GM12801 (cell line): ENCODE measurements at regions not wholly inside any gene's neighbourhood (a gene's known extent, or its start where the extent isn't known, plus 50 kb on each side); places are given as distances from the start of the nearest gene placed in this dataset.

ENCODE experiments used
- TF ChIP-seq, protein P1 (sequence below): IDR thresholded peaks from one replicate; pipeline ENCODE4 v1.5.1; 2011; ENCODE audit warnings: control low read depth; ENCODE audit not compliant: insufficient read length; ENCODE audit errors: extremely low read depth

DNA sequence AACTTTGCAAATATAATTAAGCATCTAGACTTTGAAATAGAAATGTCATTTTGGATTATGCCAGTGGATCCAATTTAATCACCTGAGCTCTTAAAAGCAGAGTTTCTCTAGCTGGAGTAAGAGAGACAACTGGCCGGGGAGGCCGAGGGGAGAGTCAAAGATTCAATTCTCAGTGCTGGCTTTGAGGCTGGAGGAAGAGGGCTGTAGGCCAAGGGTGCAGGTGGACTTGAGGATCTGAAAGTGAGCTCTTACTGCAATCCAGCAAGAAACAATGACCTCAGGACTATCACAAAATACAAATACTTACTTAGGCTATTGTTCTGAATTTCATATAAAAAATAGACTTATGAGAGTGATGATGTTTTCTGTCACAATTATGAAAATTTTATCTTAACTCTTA lies 814.5 kb downstream of the CBLN2 start:
- TF ChIP-seq, protein P1, sequence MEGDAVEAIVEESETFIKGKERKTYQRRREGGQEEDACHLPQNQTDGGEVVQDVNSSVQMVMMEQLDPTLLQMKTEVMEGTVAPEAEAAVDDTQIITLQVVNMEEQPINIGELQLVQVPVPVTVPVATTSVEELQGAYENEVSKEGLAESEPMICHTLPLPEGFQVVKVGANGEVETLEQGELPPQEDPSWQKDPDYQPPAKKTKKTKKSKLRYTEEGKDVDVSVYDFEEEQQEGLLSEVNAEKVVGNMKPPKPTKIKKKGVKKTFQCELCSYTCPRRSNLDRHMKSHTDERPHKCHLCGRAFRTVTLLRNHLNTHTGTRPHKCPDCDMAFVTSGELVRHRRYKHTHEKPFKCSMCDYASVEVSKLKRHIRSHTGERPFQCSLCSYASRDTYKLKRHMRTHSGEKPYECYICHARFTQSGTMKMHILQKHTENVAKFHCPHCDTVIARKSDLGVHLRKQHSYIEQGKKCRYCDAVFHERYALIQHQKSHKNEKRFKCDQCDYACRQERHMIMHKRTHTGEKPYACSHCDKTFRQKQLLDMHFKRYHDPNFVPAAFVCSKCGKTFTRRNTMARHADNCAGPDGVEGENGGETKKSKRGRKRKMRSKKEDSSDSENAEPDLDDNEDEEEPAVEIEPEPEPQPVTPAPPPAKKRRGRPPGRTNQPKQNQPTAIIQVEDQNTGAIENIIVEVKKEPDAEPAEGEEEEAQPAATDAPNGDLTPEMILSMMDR = no peak

DNA sequence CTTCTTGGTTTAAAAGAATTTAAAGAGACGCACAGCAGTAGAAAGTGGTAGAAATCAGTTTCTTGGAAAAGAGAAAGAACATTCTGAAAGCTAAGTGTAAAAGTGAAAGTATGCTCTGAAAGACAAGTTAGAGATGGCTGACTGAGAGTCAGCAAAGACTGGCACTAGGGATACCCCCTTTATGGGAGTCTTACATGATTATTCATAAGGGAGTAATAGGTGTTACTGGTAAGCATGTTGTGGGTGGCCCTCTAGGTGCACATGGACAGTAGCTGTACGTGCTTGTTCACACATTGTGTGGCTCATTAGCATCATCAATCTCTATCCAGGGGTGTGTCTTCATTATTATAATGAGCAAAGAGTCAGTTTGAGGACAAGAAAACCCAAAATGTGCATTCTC lies 816.2 kb downstream of the CBLN2 start:
- TF ChIP-seq, protein P1 = no peak

DNA sequence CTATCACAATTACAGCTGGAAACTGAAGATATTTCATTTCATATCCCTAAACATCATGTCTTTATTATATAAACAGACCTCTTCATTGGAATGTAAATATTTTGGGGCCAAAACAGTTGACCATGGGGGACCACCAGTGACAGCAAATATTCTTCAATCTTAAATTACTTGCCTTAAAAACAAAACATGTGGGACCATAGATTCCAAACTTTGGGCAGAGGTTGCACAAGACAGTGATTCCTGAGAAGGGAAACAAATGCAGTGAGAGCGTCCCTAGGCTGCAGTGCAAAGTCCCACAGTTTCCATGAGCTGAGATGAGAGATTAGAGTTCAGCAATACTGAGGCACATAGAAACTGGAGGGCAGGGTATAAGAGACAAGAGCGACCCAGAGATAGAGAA lies 818.9 kb downstream of the CBLN2 start:
- TF ChIP-seq, protein P1 = no peak

DNA sequence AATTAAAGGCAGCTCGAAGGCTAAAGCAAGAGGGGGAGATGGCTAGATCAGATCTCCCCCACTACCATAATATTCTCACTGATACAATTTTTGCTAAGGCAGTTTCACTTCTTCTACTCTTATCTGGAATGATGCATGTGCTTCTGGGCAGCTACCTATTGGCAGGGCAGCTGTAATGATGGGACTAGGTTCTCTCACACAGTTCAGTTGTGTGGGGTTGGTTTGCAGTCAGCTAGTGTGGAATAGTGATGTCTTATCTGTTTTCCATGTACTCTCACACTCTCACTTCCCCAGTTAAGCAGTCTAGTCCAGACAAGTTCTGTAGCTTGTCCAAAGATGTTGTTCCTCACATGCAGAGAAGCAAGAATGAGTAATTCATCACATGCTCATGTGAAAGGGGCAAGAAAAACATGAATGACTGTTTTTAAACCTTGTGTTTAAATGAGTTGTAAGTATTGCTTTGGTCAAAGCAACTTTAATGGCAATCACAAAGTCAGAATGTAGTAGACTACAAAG lies 836.1 kb downstream of the CBLN2 start:
- TF ChIP-seq, protein P1 = no peak

DNA sequence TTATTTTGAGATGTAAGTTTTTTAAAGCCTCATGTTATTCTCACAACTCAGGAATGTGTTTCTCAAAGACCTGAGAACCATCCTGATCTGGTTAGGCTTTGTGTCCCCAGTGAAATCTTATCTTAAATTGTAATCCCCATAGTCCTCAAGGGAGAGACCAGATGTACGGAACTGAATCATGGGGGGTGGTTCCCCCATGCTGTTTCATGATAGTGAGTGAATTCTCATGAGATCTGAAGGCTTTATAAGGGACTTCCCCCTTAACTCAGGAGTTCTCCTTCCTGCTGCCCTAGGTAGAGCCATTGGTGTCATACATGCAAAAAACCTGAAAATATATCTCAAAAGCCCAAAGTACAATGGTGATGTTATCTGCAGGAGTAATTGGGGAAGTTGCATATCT lies 836.7 kb downstream of the CBLN2 start:
- TF ChIP-seq, protein P1 = no peak

DNA sequence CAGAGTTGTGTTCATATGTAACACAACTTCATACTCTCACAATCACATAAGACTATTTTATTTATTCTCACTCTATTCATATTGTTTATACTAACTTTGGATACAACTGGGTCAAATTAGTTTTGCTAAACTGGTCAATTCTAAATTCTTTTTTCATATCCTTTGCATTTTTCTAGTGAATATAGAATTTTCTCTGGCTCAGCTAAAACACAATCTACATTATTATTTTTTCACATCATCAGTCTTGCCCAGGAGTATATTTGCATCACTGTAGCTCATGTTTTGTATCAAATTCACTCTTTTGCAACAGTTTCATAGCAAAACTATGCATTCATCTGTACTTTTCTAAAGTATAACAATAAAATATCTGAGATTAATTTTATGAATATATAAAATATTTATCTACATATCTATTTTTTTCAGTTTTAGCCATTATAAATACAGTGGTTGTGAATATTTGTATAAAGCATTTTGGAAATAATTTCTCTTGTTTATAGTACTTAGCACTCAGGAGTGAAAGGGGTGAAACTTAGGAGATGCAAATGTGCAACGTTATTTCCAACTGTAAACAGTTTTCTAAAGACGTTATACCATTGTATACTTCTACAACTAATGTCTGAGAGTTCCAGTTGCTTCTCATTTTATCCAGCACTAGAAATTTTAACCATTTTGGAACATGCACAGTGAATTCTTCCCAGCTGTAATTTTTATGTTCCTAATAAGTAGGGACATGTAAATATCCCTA lies 854.6 kb downstream of the CBLN2 start:
- TF ChIP-seq, protein P1 = no peak

DNA sequence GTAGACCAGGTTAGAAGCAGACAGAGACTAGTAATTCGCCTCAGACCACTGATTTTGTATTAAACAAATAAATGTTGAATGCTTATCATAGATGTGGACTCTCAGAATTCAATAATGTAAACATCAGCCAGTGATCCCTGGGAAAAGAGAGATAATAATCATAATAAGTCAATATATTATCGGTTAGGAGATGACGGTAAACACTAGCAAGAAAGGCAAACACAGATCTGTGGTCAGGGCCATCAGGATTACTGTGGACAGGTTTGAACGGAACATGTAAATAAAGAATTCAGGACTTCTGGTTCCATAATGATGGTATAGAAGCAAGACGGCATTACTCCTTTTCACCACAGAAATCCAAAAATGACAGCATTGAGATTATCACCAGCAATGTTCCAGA lies 861.6 kb downstream of the CBLN2 start:
- TF ChIP-seq, protein P1 = no peak

DNA sequence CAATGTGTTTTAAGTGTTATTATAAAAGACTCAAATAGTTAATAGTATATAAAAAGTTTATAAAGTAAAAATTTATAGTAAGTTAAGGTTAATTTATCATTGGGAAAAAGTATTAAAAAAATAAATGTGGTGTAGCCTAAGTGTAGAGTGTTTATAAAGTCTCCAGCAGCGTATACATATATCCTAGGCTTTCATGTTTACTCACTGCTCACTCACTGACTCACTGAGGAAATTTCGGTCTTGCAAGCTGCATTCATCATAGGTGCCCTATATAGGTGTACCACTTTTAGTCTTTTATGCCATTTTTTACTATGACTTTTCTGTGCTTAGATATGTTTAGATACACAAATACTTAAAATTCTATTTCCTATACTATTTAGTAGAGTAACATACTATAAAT lies 866.0 kb downstream of the CBLN2 start:
- TF ChIP-seq, protein P1 = no peak
